Caki2 (cell line): ENCODE measurements at regions not wholly inside any gene's neighbourhood (a gene's known extent, or its start where the extent isn't known, plus 50 kb on each side); places are given as distances from the start of the nearest gene placed in this dataset.

Experiments
- DNase-seq: peaks from one replicate; pipeline ENCODE4 v3.0.0-alpha.2; 2015; ENCODE audit warnings: low read depth
- in situ Hi-C: cut with HindIII; loops from 2 replicates; pipeline ENCODE4 v1.10.0; 2016; ENCODE audit warnings: low sequenced_read_pairs, low pct_unique_long_range_greater_than_20kb, mixed read lengths

DNA sequence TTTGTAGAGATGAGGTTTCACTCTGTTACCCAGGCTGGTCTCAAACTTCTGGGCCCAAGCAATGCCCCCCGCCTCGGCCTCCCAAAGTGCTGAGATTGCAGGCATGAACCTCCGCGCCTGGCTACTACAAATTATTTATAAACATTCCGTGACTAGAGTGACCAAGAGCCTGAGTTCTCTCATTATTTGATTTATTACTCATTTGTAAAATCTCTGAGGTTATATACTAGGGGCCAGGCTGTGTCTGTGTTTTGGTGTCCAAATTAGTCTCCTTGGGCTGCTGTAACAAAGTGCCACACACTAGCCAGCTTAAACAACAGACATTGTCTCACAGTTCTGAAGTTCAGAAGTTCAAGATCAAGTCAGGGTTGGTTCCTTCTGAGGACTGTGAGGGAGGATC, 70.8 kb upstream of the ELAC2 start:
- in situ Hi-C loops, result no loop called here
- no peak for DNase-seq

DNA sequence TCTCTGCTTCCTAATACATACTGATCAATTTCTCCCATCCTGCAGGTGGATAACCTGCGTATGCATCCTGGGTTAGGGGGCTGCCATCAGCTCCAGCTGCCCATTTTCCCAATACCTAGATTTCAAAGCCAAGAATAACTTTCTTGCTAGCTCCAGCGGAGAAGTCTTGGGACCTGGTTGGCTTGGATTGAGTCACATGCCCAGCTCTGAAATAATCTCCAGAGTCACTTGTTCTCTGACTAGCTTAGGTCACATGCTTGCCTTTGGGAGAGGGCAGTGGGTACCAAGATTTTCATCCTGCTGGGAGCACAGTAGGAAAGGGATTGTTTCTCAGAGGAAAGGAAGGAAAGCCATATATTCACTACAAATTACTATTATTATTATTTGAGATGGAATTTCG, 70.0 kb upstream of the ELAC2 start:
- no peak for DNase-seq
- in situ Hi-C loops, result no loop called here

DNA sequence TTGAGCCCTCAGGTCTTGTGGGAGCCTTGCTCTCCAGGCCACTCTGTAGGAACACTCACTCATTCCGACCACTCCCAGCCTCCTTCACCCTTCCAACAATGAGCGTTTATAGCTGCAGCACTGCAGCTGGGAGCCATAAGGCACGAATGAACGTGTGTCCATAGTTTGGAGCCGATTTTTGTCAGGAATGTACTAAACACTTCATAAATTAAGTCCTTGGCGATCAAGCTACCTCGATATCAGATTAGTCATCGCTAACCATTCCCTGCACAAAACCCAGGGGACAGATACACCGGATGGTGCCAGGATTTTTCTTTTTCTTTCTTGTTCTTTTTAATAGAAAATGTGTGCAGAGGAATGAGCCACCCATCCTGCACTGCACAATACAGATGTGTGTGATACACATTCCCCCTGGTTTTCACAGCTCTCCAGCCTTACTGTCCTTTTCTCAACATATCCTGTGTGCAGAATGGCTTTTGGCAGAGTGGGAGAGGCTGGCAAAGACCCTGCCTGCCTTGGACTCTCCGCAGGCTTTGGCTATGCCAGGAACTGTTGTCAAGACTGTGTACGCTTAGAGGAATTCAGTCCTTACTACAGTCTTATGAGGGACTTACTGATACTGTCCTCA, 68.4 kb upstream of the ELAC2 start:
- in situ Hi-C loops, result no loop called here
- no peak for DNase-seq

DNA sequence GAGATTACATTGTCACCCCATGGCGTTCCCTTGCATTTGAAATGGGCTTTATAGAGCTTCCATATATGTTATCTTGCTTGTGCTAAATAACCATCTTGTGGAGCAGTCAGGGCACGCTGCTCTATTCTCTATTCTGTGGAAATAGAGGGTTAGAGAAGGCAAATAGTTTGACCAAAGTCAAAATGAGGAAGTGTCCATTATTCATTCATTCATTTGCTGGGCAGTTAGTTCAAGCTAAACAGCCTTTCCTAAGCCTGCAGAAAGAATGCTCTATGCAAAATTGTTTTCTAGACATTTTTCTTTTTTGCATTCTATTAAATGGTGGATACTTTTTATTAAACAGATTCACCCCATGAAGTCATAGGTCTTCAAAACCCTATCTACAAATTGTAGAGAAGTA, 67.8 kb upstream of the ELAC2 start:
- no peak for DNase-seq
- in situ Hi-C loops, result no loop called here

DNA sequence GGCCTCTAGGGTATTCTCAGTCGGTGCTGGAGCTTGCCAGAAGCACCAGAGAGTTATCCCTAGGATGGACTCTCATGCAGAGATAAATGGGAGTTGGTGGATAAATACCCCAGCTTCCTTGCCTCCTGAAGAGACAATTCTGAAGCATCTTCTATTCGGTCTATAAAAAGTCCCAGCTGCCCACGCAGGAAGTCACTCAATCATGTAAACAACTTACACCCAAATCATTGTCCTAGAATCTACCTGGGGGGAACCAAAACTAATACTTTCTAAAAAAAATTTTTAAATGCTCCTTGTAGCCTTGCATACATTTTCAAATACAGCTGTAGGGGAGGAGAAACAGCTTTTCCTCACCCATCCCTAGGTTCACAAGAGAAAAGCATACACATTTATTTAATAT, 66.6 kb upstream of the ELAC2 start:
- DNase-seq, result no peak
- in situ Hi-C loops, result no loop called here

DNA sequence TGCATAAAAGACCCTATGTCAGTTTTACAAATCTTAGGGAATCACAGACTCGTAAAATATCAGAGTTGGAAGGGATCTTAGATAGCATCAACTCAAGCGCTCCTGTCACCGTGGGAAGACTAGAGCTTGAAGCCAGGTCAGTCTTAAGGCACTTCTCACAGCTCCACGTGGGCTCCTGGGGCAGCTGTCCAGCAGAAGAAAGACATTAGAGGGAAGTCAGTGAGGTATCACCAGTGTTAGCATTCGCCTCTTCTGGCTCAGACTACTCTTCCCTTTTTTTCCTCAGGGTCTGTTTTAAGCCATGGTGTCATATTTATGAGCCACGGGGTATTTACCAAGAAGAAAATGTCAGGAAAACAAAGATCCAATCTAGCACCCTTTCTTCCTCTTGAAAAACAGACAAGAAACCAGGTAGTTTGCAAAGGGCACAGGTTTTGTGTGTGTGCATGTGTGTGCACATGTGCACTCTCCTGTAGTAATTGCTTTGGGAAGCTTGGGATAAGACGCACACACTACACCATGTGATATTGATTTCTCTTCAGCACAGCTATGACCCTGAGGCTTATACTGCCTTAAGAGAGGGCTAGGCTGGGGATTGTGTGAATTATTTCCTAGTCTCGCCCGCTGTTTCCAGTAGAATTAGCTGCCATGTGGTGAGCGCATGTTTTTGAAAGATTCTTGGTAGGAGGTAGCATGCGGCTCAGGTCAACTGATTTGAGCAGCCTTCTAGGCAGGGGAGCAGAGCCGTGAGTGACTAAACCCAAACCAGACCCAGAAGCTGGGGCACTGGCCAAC, 61.0 kb upstream of the ELAC2 start:
- in situ Hi-C loops, result no loop called here
- no peak for DNase-seq

DNA sequence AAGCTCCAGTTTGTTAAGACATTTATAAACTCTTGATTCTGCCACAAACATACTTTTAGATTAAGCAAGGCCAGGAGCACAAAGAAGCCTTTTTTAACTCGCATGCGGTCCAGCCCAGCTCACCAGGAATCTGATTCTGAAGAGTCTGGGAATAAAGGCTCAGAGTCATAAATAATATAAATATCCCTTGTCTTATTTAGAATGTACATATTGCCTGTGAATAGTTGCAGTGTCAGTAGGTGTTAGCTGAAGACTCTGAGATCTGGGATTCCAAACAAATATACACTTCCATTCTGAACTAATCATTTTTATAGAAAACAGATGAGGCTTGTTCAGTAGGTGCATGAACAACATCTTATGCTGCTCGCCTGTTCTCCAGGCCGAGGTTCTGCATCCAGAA, 59.1 kb upstream of the ELAC2 start:
- no peak for DNase-seq
- in situ Hi-C loops, result no loop called here

DNA sequence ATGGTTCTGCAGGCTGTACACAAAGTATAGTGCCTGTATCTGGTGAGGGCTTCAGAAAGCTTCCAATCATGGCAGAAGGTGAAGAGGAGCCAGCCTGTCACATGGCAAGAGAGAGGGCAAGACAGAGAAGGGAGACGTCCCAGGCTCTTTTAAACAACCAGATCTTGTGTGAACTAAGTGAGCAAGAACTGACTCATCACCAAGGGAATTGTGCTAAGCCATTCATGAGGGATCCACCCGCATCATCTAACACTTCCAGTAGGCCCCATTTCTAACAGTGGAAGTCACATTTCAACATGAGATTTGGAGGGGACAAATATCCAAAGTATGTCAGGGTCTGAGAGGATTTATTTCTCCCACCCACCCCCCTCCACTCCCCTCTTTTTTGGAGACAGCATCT, 56.2 kb upstream of the ELAC2 start:
- no peak for DNase-seq
- in situ Hi-C loops, result no loop called here

DNA sequence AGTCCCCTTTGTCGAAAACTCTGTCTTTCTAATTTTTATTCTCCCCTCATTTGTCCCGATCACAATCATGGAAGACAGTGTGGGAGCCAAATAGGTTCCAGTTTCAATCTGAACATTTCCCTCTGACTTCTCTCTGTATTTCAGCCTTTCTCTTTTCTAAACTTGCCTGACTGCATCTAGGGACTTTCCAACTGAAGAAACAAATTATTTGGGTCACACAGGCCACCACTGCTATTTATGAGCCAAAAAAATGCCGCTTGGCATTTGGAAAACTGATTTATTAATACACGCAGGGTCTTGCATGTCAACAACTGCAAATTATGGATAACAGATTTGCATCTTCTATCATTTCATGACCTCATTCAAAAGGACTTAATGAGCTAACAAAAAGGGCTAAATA, 55.2 kb upstream of the ELAC2 start:
- no peak for DNase-seq
- in situ Hi-C loops, result no loop called here

DNA sequence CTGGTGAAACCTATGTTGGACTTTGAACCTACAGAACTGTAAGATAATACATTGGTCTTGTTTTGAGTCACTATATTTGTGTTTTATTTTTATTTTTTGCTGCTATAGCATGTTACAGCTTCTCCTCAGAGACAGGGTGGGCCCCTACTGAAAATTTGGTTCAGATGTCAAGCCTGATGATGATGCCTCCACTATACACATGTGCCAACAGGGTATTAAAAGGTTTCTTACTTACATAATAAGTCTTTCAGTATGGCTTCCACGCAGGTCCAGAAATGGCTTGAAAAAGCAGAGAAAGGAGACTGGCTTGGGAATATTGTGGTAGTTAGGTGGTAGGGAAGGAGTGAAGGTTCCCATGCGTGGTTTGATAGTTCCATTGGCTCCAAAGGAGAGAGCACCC, 52.9 kb upstream of the ELAC2 start:
- no peak for DNase-seq
- in situ Hi-C loops, result no loop called here

DNA sequence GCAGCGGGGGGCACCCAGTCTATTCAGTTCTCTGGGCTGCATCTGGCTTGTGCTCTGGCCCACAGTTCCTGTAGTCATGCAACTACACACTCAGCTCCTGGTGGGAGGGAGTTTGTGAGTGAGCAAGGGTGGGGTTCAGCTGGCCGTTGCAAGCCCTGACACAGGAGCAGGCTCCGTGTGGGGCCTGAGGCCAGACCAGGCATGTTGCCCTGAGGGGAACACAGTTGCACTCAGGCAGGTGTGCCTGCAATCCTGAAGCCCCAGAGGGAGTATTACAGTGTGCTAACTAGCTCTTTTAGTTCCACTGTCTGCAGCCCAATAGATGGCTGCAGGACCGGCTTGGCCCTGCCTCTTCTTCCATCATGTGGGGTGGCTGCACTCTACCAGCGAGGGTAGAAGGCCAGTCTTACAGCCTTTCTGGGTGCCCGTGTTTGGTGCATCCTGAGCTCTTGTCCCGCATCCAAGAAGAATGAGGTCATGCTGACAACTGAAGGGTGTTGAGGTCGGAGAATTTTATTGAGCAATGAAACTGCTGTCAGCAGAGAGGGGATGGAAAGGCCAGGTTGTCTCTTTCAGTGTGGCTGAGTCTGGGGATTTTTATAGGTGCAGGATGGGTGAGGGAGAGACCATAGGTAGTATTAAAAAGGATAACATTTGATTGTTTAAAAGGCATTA, 49.9 kb upstream of the ELAC2 start:
- in situ Hi-C loops, result no loop called here
- DNase-seq, result no peak
